Kidney (tissue), 13 donors: ENCODE measurements at regions not wholly inside any gene's neighbourhood (a gene's known extent, or its start where the extent isn't known, plus 50 kb on each side); places are given as distances from the start of the nearest gene placed in this dataset.

Source experiments
- DNase-seq, 5 donors: peaks; one replicate each; pipeline ENCODE4 v3.0.0-alpha.2; 2013 to 2020
- FAIRE-seq: peaks from 2 replicates; lab custom pipeline; 2012; peaks lifted over from hg19 to GRCh38; lab: Jason Lieb, UNC
- H3K27ac ChIP-seq, 2 donors: one replicate each; pipeline ENCODE4 v1.7.0; 2013; ENCODE audit warnings: low read depth in 2 of 2, low read length in 2 of 2, inconsistent platforms in 1 of 2
- H3K27me3 ChIP-seq: one replicate; pipeline ENCODE4 v1.7.1; 2013; ENCODE audit warnings: low read length, inconsistent platforms; ENCODE audit not compliant: control insufficient read depth, insufficient read depth
- H3K36me3 ChIP-seq, 3 donors: one replicate each; pipeline versions ENCODE4 v1.7.0 to v1.7.1; 2013; ENCODE audit warnings: low read length in 3 of 3, control low read depth in 1 of 3, inconsistent platforms in 1 of 3; ENCODE audit not compliant: insufficient read depth in 3 of 3, control insufficient read depth in 2 of 3
- H3K4me1 ChIP-seq, 3 donors: one replicate each; pipeline versions ENCODE4 v1.7.0 to v1.7.1; 2013; ENCODE audit warnings: low read length in 3 of 3, inconsistent platforms in 1 of 3, low read depth in 1 of 3; ENCODE audit not compliant: control insufficient read depth in 2 of 3, insufficient read depth in 2 of 3
- H3K4me3 ChIP-seq, 3 donors: one replicate each; pipeline versions ENCODE4 v1.7.0 to v1.8.1; 2013; ENCODE audit warnings: low read length in 3 of 3, control low read depth in 1 of 3, inconsistent platforms in 1 of 3
- H3K9ac ChIP-seq, 3 donors: one replicate each; pipeline versions ENCODE4 v1.7.0 to v1.7.1; 2013; ENCODE audit warnings: low read length in 3 of 3, control low read depth in 1 of 3, inconsistent platforms in 1 of 3
- H3K9me3 ChIP-seq, 3 donors: one replicate each; pipeline versions ENCODE4 v1.7.0 to v1.7.1; 2013; ENCODE audit warnings: low read length in 3 of 3, control low read depth in 1 of 3, inconsistent platforms in 1 of 3; ENCODE audit not compliant: control insufficient read depth in 2 of 3, insufficient read depth in 1 of 3
- intact Hi-C: fragments of 100-400 bp; cut with DNase I; formaldehyde crosslinking; loops from one replicate; pipeline ENCODE4 v1.11.1; 2022
- TF ChIP-seq, protein P1 (sequence below): IDR thresholded peaks from 3 replicates; pipeline ENCODE4 v1.5.1; 2012; ENCODE audit warnings: mild to moderate bottlenecking, moderate library complexity, borderline replicate concordance; ENCODE audit not compliant: insufficient read depth; ENCODE audit errors: extremely low read depth
- donor health status: control.
- donor health status: control.
- donor health status: control.
- donor health status: control.
- donor health status: control.
- donor health status: DM: yes; HTN: yes; CAD: no.
- donor health status: Normal renal cell carcinoma (clear cell type).

DNA sequence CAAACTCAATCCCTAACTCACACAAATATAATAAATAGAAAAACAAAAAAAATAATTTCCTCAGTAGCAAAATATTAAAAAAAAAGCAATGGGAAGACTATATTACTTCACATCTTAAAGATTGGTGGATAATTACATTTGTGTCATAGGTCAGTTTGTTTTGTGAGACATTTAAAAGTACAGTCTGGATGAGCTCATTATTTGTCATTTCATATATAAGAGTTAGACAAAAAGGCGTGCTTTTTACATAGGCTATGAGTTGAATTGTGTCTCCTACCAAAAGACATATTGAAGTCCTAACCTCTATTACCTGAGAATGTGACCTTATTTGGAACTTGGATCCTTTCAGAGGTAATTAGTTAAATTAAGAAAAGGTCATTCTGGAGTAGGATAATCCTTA lies 710.1 kb upstream of the CBLB start:
- no peak for FAIRE-seq
- H3K9me3 ChIP-seq = no peaks in the 10 kb centered on the region

DNA sequence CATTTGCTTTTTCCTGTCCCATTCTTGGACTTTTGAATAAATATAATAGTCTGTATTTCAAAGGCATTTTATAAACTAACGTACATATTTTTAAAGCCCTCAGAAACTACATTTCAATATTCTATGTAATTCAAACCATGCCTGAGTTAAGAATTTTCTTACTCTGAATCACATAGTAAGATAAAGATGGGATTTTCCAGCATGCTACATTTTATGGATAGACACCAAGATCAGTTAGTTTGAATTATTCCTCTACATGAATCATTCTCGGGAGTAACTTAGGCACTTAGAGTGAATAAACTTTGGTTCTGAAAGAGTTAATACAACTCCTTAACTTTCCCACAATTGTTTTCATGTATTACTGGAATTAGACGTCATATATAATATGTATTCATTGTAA lies 713.3 kb upstream of the CBLB start:
- Histone ChIP-seq H3K4me3 (no peak overlapping the region), H3K27ac (no peak overlapping the region), H3K9ac (no peak overlapping the region), H3K4me1 (no peaks in the 10 kb centered on the region), H3K36me3 (no peaks in the 10 kb centered on the region), H3K27me3 (no peaks in the 10 kb centered on the region), H3K9me3 (no peaks in the 10 kb centered on the region)
- no peak for DNase-seq
- intact Hi-C loops = no loop called here
- TF ChIP-seq, protein P1, sequence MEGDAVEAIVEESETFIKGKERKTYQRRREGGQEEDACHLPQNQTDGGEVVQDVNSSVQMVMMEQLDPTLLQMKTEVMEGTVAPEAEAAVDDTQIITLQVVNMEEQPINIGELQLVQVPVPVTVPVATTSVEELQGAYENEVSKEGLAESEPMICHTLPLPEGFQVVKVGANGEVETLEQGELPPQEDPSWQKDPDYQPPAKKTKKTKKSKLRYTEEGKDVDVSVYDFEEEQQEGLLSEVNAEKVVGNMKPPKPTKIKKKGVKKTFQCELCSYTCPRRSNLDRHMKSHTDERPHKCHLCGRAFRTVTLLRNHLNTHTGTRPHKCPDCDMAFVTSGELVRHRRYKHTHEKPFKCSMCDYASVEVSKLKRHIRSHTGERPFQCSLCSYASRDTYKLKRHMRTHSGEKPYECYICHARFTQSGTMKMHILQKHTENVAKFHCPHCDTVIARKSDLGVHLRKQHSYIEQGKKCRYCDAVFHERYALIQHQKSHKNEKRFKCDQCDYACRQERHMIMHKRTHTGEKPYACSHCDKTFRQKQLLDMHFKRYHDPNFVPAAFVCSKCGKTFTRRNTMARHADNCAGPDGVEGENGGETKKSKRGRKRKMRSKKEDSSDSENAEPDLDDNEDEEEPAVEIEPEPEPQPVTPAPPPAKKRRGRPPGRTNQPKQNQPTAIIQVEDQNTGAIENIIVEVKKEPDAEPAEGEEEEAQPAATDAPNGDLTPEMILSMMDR = no peak
- no peak for FAIRE-seq

More for the DNA sequence above, 710.1 kb upstream of the CBLB start:
- Histone ChIP-seq H3K27me3 (no peaks in the 10 kb centered on the region), H3K4me1 (no peaks in the 10 kb centered on the region), H3K27ac (no peak overlapping the region), H3K4me3 (no peak overlapping the region), H3K36me3 (no peaks in the 10 kb centered on the region), H3K9ac (no peak overlapping the region)
- no peak for DNase-seq
- intact Hi-C loops = no loop called here
- TF ChIP-seq, protein P1 = no peak

DNA sequence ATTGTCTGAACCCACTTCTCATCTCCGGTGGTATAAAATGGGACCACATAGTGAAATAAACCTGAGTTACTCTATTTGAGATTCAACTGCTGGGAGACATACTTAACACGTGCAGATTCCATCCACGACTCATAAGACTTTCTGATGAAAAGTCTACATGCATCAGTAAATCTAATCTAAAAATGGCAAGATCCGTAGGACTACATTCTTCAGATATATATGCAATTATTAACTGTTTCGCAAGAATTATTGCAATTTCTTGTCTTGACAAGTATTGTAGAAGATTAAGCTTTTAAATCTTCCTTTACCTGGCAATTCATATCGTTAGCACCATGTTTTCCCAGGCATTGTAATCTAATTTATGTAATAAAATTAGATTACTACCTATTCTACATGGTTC lies 718.7 kb upstream of the CBLB start:
- FAIRE-seq (no peak), DNase-seq (no peak)
- Histone ChIP-seq H3K9me3 (no peaks in the 10 kb centered on the region), H3K4me1 (no peaks in the 10 kb centered on the region), H3K36me3 (no peaks in the 10 kb centered on the region), H3K4me3 (no peak overlapping the region), H3K27me3 (no peaks in the 10 kb centered on the region), H3K27ac (no peak overlapping the region), H3K9ac (no peak overlapping the region)
- intact Hi-C loops = no loop called here
- TF ChIP-seq, protein P1 = no peak

DNA sequence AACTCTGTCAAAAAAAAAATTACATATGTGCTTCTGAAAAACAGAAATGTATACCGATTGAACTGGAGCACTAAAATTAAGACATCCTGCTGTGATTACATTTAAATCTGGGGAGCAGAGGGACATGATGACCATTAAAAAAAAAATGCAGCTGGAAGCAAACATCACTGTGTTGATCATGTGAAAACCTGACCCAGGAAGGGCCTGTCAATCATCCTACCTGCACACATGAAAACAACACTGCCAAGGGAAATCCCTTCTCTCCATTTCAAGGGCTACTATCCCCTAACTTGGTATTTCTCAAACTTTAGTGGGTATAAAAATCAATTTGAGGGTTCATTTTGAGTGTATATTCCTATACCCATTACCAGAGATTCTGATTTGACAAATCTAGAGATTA lies 719.9 kb upstream of the CBLB start:
- H3K9me3 ChIP-seq = no peaks in the 10 kb centered on the region
- H3K9ac ChIP-seq = no peak overlapping the region
- H3K4me3 ChIP-seq = no peak overlapping the region
- intact Hi-C loops = no loop called here
- no peaks in the 10 kb centered on the region for H3K27me3 ChIP-seq
- H3K4me1 ChIP-seq = no peaks in the 10 kb centered on the region
- TF ChIP-seq, protein P1 = no peak
- DNase-seq (no peak), FAIRE-seq (no peak)
- H3K27ac ChIP-seq = no peak overlapping the region
- H3K36me3 ChIP-seq = no peaks in the 10 kb centered on the region
